GM12878 (cell line): ENCODE measurements at regions not wholly inside any gene's neighbourhood (a gene's known extent, or its start where the extent isn't known, plus 50 kb on each side); places are given as distances from the start of the nearest gene placed in this dataset.

Experiments
- ATAC-seq: fragments of 200-7000 bp; cut with Tn5 transposase; 3 replicates; pipeline ENCODE4 v1.9.1; 2020; ENCODE audit warnings: mild to moderate bottlenecking, moderate library complexity
- BruUV-seq: library from RNA; stranded (reverse); fragments of 400-500 nt; replicated peaks from 2 replicates; lab custom pipeline; 2021; lab: Mats Ljungman, UMichigan
- CTCF ChIA-PET: fragments of 300-600 bp; sonication (Branson Sonifier 250); formaldehyde crosslinking; extraction: SDS; loops from one replicate; lab custom pipeline; 2021; ENCODE audit warnings: inconsistent platforms; lab: Yijun Ruan, JAX
- POLR2A ChIA-PET: fragments of 350-600 bp; formaldehyde crosslinking; extraction: SDS; loops from one replicate; lab custom pipeline; 2021; ENCODE audit warnings: inconsistent platforms; lab: Charles Lee
- RAD21 ChIA-PET: fragments of 300-600 bp; sonication (Branson Sonifier 250); formaldehyde crosslinking; loops from one replicate; lab custom pipeline; 2023; ENCODE audit warnings: antibody characterized with exemption; ENCODE audit not compliant: unreplicated experiment; lab: Charles Lee
- SMC1A ChIA-PET: fragments of 300-600 bp; sonication (Branson Sonifier 250); formaldehyde crosslinking; loops from one replicate; lab custom pipeline; 2023; ENCODE audit not compliant: unreplicated experiment, uncharacterized antibody; lab: Charles Lee
- DNase-seq: peaks from one replicate; pipeline ENCODE4 v3.0.0-alpha.2; 2011; ENCODE audit warnings: low read depth, low spot score
- FAIRE-seq: peaks from 3 replicates; lab custom pipeline; 2011; peaks lifted over from hg19 to GRCh38; lab: Jason Lieb, UNC
- H2AFZ ChIP-seq: 2 replicates; pipeline ENCODE4 v1.6.0; 2011; ENCODE audit warnings: low read depth, low read length, control low read depth; ENCODE audit not compliant: control insufficient read depth
- H3K27ac ChIP-seq: 2 replicates; pipeline ENCODE4 v1.5.1; 2011; ENCODE audit warnings: control low read depth; ENCODE audit not compliant: control insufficient read depth, insufficient read depth
- H3K27me3 ChIP-seq, 2 experiments: replicated peaks in 1 of 2; 2 replicates each; pipeline versions ENCODE4 v1.6.0 to v1.6.1; 2011; ENCODE audit warnings: low read length in 1 of 2; ENCODE audit not compliant: control insufficient read depth in 2 of 2, insufficient read depth in 2 of 2
- H3K36me3 ChIP-seq, 2 experiments: 2 replicates each; pipeline ENCODE4 v1.5.1; 2011; ENCODE audit warnings: low read length in 1 of 2; ENCODE audit not compliant: control insufficient read depth in 2 of 2, insufficient read depth in 2 of 2
- H3K4me1 ChIP-seq: 2 replicates; pipeline ENCODE4 v1.6.1; 2011; ENCODE audit warnings: mild to moderate bottlenecking, low read length, moderate library complexity, mixed read lengths; ENCODE audit not compliant: control insufficient read depth, insufficient read depth
- H3K4me2 ChIP-seq: 2 replicates; pipeline ENCODE4 v1.6.0; 2011; ENCODE audit warnings: control low read depth; ENCODE audit not compliant: control insufficient read depth, insufficient read depth
- H3K4me3 ChIP-seq: fragments of 200-600 bp; sonication (generic); 2 replicates; pipeline ENCODE4 v1.5.1; 2016
- H3K79me2 ChIP-seq: 2 replicates; pipeline ENCODE4 v1.6.0; 2011; ENCODE audit warnings: low read length; ENCODE audit not compliant: control insufficient read depth, insufficient read depth
- H3K9ac ChIP-seq: 2 replicates; pipeline ENCODE4 v1.8.0; 2011; ENCODE audit warnings: low read length, control low read depth, mixed read lengths; ENCODE audit not compliant: control insufficient read depth, insufficient read depth
- H3K9me3 ChIP-seq: replicated peaks from 3 replicates; pipeline ENCODE4 v1.5.1; 2011; ENCODE audit warnings: mild to moderate bottlenecking, low read length; ENCODE audit not compliant: control insufficient read depth, insufficient read depth
- H4K20me1 ChIP-seq: 2 replicates; pipeline ENCODE4 v1.6.0; 2011; ENCODE audit not compliant: control insufficient read depth, insufficient read depth
- CREB1 ChIP-seq: IDR thresholded peaks from 2 replicates; pipeline ENCODE4 v1.6.1; 2012; ENCODE audit warnings: low read depth, mild to moderate bottlenecking, inconsistent platforms
- HDGF ChIP-seq: fragments of 450-650 bp; IDR thresholded peaks from 2 replicates; pipeline ENCODE4 v1.6.1; 2016; ENCODE audit warnings: antibody characterized with exemption
- IKZF1 ChIP-seq: fragments of 450-650 bp; conservative IDR thresholded peaks from 2 replicates; pipeline ENCODE4 v1.6.1; 2017; ENCODE audit warnings: antibody characterized with exemption, mild to moderate bottlenecking
- IKZF2 ChIP-seq, 2 experiments: fragments of 450-650 bp; IDR thresholded peaks; 2 replicates each; pipeline ENCODE4 v1.6.1; 2017; ENCODE audit warnings: mild to moderate bottlenecking in 2 of 2, moderate library complexity in 2 of 2
- NFXL1 ChIP-seq: fragments of 450-650 bp; IDR thresholded peaks from 2 replicates; pipeline ENCODE4 v1.6.1; 2017; ENCODE audit warnings: antibody characterized with exemption, mild to moderate bottlenecking, borderline replicate concordance
- RUNX3 ChIP-seq: IDR thresholded peaks from 2 replicates; pipeline ENCODE4 v1.6.1; 2012; ENCODE audit warnings: low read length, inconsistent platforms
- SMARCA5 ChIP-seq: fragments of 450-650 bp; IDR thresholded peaks from 2 replicates; pipeline ENCODE4 v1.6.1; 2017; ENCODE audit warnings: mild to moderate bottlenecking
- STAT1 ChIP-seq: fragments of 450-650 bp; conservative IDR thresholded peaks from 2 replicates; pipeline ENCODE4 v1.6.1; 2014; ENCODE audit warnings: antibody characterized with exemption, mild to moderate bottlenecking
- SUZ12 ChIP-seq: fragments of 200-600 bp; sonication (generic); IDR thresholded peaks from one replicate; pipeline ENCODE4 v1.6.1; 2018; ENCODE audit warnings: antibody characterized with exemption, mild to moderate bottlenecking; ENCODE audit not compliant: unreplicated experiment
- TAF1 ChIP-seq: IDR thresholded peaks from 2 replicates; pipeline ENCODE4 v1.6.1; 2011; ENCODE audit warnings: mild to moderate bottlenecking, low read depth, low read length, borderline replicate concordance
- YBX1 ChIP-seq: fragments of 450-650 bp; IDR thresholded peaks from 2 replicates; pipeline ENCODE4 v1.6.1; 2016; ENCODE audit warnings: antibody characterized with exemption
- ZNF384 ChIP-seq: IDR thresholded peaks from 2 replicates; pipeline ENCODE4 v1.6.1; 2012; ENCODE audit warnings: low read depth, mild to moderate bottlenecking, low read length, improper control_type of control experiment, borderline replicate concordance
- WGBS: methylation state at CpG from one replicate; pipeline ENCODE4 v1.1.6; 2016; ENCODE audit warnings: low lambda C conversion rate; ENCODE audit not compliant: insufficient replicate concordance, insufficient coverage; ENCODE audit errors: missing lambda C conversion rate; 5-methylcytosine and 5-hydroxymethylcytosine counted together
- in situ Hi-C: fragments of 300-500 bp; cut with MboI; formaldehyde crosslinking; loops from 9 replicates; pipeline ENCODE4 v1.14.3; 2018; ENCODE audit warnings: mixed read lengths
- intact Hi-C: fragments of 100-400 bp; cut with micrococcal nuclease; formaldehyde crosslinking; loops from one replicate; pipeline ENCODE4 v1.14.2; 2022; ENCODE audit not compliant: unreplicated experiment
- TF ChIP-seq, protein P1 (sequence below): fragments of 450-650 bp; conservative IDR thresholded peaks from 2 replicates; pipeline ENCODE4 v1.6.1; 2017; ENCODE audit warnings: mild to moderate bottlenecking, moderate library complexity
- TF ChIP-seq, protein P2 (sequence below): fragments of 450-650 bp; IDR thresholded peaks from 2 replicates; pipeline ENCODE4 v1.6.1; 2017; ENCODE audit warnings: mild to moderate bottlenecking, moderate library complexity
- TF ChIP-seq, protein P3 (sequence below): fragments of 450-650 bp; IDR thresholded peaks from 2 replicates; pipeline ENCODE4 v1.6.1; 2017; ENCODE audit warnings: mild to moderate bottlenecking, low read depth, inconsistent platforms; ENCODE audit not compliant: poor library complexity, severe bottlenecking
- TF ChIP-seq, protein P4 (sequence below): fragments of 450-650 bp; IDR thresholded peaks from 2 replicates; pipeline ENCODE4 v1.6.1; 2016; ENCODE audit warnings: mild to moderate bottlenecking

DNA sequence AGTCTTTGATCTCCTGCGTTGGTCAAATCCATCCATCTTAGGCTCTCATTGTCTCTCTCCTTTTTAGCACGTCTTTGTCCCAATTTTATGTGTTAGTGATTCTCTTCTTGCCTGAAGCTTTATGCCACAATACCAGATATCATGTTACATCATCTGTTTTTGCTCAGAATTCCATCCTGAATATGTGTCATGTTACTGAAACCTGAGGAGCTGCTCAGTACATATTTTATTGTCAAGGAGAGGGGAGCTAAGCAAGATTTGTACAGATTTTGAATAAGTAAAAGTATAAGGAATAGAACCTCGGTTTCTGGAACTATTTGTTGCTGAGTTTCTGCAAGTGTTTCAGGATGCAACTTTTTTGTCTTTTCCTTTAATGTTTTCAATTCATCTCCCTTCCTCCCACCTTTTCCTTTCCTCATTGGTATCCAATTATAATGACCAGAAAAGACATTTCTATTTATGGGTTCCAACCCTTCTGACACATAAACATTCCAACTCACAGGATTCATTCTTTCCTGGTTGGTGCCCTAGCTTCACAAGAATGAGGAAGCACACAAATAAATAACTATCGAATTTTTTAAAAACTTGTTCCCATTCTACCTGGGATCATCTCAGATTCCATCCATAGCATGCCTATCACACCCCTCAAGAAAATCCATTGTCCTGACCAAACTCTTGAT is 291.8 kb downstream of the CRPPA start:
- in situ Hi-C loops (no loop called here), intact Hi-C loops (no loop called here)
- no TSS peak for BruUV-seq
- Histone ChIP-seq H2AFZ (no peak overlapping the region), H3K4me1 (no peaks in the 10 kb centered on the region), H4K20me1 (no peaks in the 10 kb centered on the region), H3K36me3 (no peaks in the 10 kb centered on the region), H3K9me3 (no peaks in the 10 kb centered on the region), H3K4me2 (no peak overlapping the region), H3K79me2 (no peaks in the 10 kb centered on the region), H3K4me3 (no peak overlapping the region), H3K27ac (no peak overlapping the region), H3K27me3 (no peaks in the 10 kb centered on the region), H3K9ac (no peak overlapping the region)
- RAD21 ChIA-PET: no interaction called here
- POLR2A ChIA-PET: no interaction called here
- DNase-seq (no peak), FAIRE-seq (no peak), ATAC-seq (no peak)
- CTCF ChIA-PET: interaction anchor here (0.7 kb wide), 1 partner anchor 8 kb away, joined by 3 read pairs; no protein-coding TSS in a partner anchor
- WGBS: 2% methylated on average over 4 of the region's 4 CpGs
- SMC1A ChIA-PET: no interaction called here
- TF ChIP-seq RUNX3: no peak
- TF ChIP-seq TAF1: no peak
- no peak for TF ChIP-seq NFXL1
- no peak for TF ChIP-seq IKZF1
- TF ChIP-seq, protein P1, sequence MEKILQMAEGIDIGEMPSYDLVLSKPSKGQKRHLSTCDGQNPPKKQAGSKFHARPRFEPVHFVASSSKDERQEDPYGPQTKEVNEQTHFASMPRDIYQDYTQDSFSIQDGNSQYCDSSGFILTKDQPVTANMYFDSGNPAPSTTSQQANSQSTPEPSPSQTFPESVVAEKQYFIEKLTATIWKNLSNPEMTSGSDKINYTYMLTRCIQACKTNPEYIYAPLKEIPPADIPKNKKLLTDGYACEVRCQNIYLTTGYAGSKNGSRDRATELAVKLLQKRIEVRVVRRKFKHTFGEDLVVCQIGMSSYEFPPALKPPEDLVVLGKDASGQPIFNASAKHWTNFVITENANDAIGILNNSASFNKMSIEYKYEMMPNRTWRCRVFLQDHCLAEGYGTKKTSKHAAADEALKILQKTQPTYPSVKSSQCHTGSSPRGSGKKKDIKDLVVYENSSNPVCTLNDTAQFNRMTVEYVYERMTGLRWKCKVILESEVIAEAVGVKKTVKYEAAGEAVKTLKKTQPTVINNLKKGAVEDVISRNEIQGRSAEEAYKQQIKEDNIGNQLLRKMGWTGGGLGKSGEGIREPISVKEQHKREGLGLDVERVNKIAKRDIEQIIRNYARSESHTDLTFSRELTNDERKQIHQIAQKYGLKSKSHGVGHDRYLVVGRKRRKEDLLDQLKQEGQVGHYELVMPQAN: no peak
- TF ChIP-seq ZNF384: no peak
- no peak for TF ChIP-seq SUZ12
- no peak for TF ChIP-seq STAT1
- TF ChIP-seq, protein P2, sequence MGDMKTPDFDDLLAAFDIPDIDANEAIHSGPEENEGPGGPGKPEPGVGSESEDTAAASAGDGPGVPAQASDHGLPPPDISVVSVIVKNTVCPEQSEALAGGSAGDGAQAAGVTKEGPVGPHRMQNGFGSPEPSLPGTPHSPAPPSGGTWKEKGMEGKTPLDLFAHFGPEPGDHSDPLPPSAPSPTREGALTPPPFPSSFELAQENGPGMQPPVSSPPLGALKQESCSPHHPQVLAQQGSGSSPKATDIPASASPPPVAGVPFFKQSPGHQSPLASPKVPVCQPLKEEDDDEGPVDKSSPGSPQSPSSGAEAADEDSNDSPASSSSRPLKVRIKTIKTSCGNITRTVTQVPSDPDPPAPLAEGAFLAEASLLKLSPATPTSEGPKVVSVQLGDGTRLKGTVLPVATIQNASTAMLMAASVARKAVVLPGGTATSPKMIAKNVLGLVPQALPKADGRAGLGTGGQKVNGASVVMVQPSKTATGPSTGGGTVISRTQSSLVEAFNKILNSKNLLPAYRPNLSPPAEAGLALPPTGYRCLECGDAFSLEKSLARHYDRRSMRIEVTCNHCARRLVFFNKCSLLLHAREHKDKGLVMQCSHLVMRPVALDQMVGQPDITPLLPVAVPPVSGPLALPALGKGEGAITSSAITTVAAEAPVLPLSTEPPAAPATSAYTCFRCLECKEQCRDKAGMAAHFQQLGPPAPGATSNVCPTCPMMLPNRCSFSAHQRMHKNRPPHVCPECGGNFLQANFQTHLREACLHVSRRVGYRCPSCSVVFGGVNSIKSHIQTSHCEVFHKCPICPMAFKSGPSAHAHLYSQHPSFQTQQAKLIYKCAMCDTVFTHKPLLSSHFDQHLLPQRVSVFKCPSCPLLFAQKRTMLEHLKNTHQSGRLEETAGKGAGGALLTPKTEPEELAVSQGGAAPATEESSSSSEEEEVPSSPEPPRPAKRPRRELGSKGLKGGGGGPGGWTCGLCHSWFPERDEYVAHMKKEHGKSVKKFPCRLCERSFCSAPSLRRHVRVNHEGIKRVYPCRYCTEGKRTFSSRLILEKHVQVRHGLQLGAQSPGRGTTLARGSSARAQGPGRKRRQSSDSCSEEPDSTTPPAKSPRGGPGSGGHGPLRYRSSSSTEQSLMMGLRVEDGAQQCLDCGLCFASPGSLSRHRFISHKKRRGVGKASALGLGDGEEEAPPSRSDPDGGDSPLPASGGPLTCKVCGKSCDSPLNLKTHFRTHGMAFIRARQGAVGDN: no peak
- TF ChIP-seq, protein P3, sequence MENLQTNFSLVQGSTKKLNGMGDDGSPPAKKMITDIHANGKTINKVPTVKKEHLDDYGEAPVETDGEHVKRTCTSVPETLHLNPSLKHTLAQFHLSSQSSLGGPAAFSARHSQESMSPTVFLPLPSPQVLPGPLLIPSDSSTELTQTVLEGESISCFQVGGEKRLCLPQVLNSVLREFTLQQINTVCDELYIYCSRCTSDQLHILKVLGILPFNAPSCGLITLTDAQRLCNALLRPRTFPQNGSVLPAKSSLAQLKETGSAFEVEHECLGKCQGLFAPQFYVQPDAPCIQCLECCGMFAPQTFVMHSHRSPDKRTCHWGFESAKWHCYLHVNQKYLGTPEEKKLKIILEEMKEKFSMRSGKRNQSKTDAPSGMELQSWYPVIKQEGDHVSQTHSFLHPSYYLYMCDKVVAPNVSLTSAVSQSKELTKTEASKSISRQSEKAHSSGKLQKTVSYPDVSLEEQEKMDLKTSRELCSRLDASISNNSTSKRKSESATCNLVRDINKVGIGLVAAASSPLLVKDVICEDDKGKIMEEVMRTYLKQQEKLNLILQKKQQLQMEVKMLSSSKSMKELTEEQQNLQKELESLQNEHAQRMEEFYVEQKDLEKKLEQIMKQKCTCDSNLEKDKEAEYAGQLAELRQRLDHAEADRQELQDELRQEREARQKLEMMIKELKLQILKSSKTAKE: no peak
- TF ChIP-seq YBX1: no peak
- TF ChIP-seq, protein P4, sequence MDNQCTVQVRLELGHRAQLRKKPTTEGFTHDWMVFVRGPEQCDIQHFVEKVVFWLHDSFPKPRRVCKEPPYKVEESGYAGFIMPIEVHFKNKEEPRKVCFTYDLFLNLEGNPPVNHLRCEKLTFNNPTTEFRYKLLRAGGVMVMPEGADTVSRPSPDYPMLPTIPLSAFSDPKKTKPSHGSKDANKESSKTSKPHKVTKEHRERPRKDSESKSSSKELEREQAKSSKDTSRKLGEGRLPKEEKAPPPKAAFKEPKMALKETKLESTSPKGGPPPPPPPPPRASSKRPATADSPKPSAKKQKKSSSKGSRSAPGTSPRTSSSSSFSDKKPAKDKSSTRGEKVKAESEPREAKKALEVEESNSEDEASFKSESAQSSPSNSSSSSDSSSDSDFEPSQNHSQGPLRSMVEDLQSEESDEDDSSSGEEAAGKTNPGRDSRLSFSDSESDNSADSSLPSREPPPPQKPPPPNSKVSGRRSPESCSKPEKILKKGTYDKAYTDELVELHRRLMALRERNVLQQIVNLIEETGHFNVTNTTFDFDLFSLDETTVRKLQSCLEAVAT: no peak
- no peak for TF ChIP-seq IKZF2 (IDR thresholded peaks at IDR 0.05)
- TF ChIP-seq HDGF: no peak
- TF ChIP-seq CREB1: no peak
- no peak for TF ChIP-seq SMARCA5
